AG04449 (cell line): ENCODE measurements at regions not wholly inside any gene's neighbourhood (a gene's known extent, or its start where the extent isn't known, plus 50 kb on each side); places are given as distances from the start of the nearest gene placed in this dataset.

Experiments used
- CTCF ChIA-PET: fragments of 350-600 bp; formaldehyde crosslinking; extraction: SDS; loops from one replicate; lab custom pipeline; 2021; ENCODE audit warnings: antibody characterized with exemption; lab: Yijun Ruan, JAX
- POLR2A ChIA-PET: fragments of 400-600, 350-600 bp; formaldehyde crosslinking; extraction: SDS; loops from one replicate; lab custom pipeline; 2020; ENCODE audit warnings: antibody characterized with exemption, inconsistent platforms; lab: Yijun Ruan, JAX
- DNase-seq: peaks from one replicate; pipeline ENCODE4 v3.0.0-alpha.2; 2010; ENCODE audit warnings: low read depth, low spot score
- H3K4me3 ChIP-seq: 2 replicates; pipeline ENCODE4 v1.5.1; 2011; ENCODE audit warnings: low read depth, mild to moderate bottlenecking, control low read depth, low read length
- TF ChIP-seq, protein P1 (sequence below): IDR thresholded peaks from one replicate; pipeline ENCODE4 v1.5.1; 2011; ENCODE audit warnings: mild to moderate bottlenecking, moderate library complexity, low read length, control low read depth, inconsistent platforms; ENCODE audit not compliant: insufficient read depth; ENCODE audit errors: missing control alignments

DNA sequence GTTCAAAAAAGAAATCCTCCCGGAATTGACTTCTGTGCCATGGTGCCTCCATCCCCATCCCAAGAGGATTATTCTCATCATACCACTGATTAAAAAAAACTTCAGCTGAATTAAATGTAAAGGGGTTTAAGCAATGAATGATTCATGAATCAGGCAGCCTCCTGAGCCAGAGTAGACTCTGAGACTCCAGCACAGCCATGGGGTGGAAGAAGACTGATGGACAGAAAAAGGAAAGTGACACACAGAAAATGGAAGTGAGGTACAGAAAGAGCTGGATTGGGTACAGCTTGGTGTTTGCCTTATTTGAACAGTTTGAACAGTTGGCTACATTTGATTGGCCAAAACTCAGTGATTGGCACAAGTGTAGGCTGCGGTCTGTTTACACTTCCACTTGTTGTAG, 224.8 kb upstream of the ATP10A start:
- ChIA-PET CTCF (interaction anchor here (0.8 to 1.3 kb wide), 3 partner anchors 15 to 173 kb away, joined by 3 to 7 read pairs (median 3); no protein-coding TSS in a partner anchor), POLR2A (no interaction called here)
- H3K4me3 ChIP-seq: no peak overlapping the region
- no peak for DNase-seq
- TF ChIP-seq, protein P1, sequence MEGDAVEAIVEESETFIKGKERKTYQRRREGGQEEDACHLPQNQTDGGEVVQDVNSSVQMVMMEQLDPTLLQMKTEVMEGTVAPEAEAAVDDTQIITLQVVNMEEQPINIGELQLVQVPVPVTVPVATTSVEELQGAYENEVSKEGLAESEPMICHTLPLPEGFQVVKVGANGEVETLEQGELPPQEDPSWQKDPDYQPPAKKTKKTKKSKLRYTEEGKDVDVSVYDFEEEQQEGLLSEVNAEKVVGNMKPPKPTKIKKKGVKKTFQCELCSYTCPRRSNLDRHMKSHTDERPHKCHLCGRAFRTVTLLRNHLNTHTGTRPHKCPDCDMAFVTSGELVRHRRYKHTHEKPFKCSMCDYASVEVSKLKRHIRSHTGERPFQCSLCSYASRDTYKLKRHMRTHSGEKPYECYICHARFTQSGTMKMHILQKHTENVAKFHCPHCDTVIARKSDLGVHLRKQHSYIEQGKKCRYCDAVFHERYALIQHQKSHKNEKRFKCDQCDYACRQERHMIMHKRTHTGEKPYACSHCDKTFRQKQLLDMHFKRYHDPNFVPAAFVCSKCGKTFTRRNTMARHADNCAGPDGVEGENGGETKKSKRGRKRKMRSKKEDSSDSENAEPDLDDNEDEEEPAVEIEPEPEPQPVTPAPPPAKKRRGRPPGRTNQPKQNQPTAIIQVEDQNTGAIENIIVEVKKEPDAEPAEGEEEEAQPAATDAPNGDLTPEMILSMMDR: no peak

DNA sequence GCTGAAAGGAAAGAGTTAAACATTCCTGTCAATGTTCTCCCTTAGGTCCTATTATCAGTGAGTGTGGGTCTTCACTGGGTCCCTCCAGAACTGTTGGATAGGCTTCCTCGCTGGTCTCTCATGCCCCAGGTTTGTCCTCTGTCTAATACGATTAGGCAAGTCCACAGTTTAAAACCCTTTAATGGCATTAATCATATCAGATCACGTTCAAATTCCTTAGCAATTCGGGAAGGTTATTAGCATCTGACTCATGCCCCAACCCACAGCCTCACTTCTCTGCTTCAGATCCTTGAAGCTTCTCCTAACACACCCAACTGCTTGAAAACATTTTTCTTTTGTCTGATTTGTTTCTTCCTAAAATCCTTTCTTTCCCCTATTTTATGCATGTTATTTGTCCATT, 224.3 kb upstream of the ATP10A start:
- ChIA-PET CTCF (interaction anchor here (0.8 to 1.3 kb wide), 4 partner anchors 8 to 585 kb away, joined by 3 to 7 read pairs (median 3); no protein-coding TSS in a partner anchor), POLR2A (no interaction called here)
- H3K4me3 ChIP-seq: no peak overlapping the region
- TF ChIP-seq, protein P1: no peak
- DNase-seq: peak; percentile 26

DNA sequence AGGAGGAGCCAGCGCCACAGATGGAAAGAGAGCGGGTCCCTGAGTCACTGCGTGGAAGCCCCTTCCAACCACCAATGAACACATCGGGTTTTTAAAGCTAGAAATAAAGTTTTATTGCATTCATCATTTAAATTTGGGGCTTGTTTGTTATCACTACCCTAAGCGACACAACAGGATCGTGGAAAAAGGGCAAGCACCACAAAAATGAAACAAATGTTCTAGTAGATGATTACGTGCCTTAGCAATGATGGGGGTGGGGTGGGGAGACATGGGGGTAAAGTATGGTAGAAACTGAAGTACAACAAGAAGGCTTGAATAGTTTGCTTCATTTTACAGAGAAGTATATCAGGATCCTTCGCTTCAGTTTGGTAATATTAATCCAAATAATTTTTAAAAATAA, 221.6 kb upstream of the ATP10A start:
- ChIA-PET POLR2A (no interaction called here), CTCF (no interaction called here)
- no peak for DNase-seq
- H3K4me3 ChIP-seq: no peak overlapping the region
- TF ChIP-seq, protein P1: no peak

DNA sequence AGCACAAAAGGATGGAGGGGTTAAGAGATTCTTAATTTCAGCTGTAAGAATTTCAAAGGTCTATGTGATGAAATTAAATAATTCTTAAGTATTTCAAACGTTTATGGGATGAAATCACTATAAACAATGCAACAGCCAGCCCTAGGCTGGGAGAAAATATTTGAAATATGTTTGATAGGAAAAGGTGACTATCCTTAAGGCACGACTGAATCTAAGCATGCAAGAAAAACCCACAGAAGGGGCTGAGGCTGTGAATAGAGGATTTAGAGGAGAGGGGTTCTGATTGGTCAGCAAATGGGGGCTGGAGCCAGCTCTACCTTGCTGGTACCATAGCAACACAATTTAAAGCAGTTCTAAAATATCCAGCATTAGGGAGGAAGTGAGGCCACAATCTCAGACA, 220.8 kb upstream of the ATP10A start:
- POLR2A ChIA-PET: no interaction called here
- DNase-seq: no peak
- TF ChIP-seq, protein P1: no peak
- CTCF ChIA-PET: interaction anchor here (1.5 kb wide), 1 partner anchor 12 kb away, joined by 5 read pairs; no protein-coding TSS in a partner anchor
- no peak overlapping the region for H3K4me3 ChIP-seq

DNA sequence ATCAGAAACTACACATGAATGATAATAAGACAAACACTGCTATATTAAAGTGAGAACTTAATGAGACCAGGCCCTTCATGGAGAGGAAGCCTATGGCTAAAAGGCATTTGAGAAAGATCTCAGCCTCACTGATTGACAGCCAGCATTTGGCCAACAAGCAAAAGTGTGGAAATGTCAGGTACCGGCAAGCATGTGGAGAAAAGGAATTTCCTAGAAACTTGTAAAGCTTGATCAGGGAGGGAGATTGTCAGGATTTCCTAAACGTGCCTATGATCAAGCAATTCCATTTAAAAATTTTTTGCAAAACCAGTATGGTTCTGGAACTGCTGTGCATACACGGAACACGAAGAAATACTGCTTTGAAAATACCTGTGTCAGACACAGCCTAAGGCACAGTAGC, 220.3 kb upstream of the ATP10A start:
- TF ChIP-seq, protein P1: no peak
- POLR2A ChIA-PET: no interaction called here
- DNase-seq: no peak
- H3K4me3 ChIP-seq: no peak overlapping the region
- CTCF ChIA-PET: interaction anchor here (1.5 kb wide), 1 partner anchor 12 kb away, joined by 5 read pairs; no protein-coding TSS in a partner anchor

DNA sequence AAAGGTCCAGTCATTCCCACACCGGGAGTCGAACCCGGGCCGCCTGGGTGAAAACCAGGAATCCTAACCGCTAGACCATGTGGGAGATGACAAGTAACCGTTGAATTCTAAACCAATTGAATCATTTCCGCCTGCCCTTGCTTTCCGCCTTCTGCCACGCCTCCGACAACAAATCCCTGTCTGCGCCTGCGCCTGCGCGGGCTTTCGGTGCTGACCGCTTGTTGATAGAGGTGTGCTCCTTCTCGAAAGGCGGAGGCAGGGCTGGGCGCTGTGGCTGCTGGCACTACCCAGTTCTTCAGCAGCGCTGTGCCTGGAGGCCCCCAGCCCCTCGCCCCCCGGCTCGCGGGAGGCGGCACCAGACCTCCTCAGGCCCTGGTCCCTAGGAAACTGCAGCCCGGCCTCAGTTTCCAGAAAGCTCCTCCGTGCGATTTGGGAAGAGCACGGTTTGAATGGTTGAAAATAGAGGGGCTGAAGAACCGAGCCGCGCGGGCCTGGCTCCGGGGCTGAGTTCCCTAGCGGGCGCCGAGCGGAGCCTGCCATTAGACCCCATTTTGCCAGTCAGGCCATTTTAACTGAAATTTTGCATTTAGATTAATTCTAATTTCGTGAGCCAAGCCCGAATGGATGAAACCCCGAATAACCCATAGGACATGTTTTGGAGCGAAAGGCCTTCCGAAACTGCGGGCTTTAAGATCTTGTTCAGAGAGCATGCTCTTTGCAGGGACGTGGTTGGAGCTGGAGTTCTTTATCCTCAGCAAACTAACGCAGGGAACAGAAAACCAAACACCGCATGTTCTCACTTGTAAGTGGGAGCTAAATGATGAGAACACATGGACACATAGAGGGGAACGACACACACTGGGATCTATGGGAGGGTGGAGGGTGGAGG, 219.3 kb upstream of the ATP10A start:
- CTCF ChIA-PET: interaction anchor here (1.0 to 1.8 kb wide), 3 partner anchors 11 to 574 kb away, joined by 4 to 7 read pairs (median 5); no protein-coding TSS in a partner anchor
- POLR2A ChIA-PET: no interaction called here

More for the DNA sequence above, 219.3 kb upstream of the ATP10A start:
- peak; percentile 75 for DNase-seq
- peak overlapping the region; percentile 74 for H3K4me3 ChIP-seq
- TF ChIP-seq, protein P1: no peak
